ENCODE measurements at regions not wholly inside any gene's neighbourhood (a gene's known extent, or its start where the extent isn't known, plus 50 kb on each side); places are given as distances from the start of the nearest gene placed in this dataset.

DNA sequence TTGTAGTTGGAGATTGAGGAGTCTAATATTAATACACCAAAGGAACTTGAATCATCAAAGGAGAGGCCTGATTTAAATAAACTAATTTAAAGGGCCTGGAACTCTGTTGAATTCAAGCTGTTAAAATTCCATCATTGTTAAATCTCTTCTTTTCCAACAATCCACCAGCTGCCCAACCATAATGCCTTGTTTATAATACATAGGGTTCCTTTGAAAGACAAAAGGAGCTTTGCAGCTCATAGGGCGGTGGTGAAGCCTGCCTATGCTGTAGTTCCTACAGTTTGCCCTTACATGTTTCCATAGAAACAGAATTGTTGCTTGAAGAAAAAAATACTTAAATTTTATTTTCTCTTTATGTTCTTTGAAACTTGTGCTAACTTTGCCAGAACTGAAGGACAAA is 102.8 kb downstream of the GLUD2 start:
- Histone ChIP-seq H3K18ac (ENCODE audit: low read length) (no peak overlapping the region), H4K12ac (ENCODE audit: low read depth, low read length) (no peak overlapping the region), H4K8ac (ENCODE audit: low read depth, low read length) (no peak overlapping the region), H3K9me3 (ENCODE audit: insufficient read depth, low read depth, low read length) (no peaks in the 10 kb centered on the region), H3K27ac (ENCODE audit: low read depth, low read length) (no peak overlapping the region), H2BK120ac (ENCODE audit: insufficient read depth, low read length, poor library complexity) (no peak overlapping the region), H3K4me2 (ENCODE audit: low read length) (no peak overlapping the region), H2AK5ac (ENCODE audit: low read length) (no peak overlapping the region), H3K79me1 (ENCODE audit: low read length) (no peaks in the 10 kb centered on the region), H3K79me2 (ENCODE audit: control insufficient read depth, insufficient read depth, low read length, poor library complexity) (no peaks in the 10 kb centered on the region), H3K27me3 (ENCODE audit: insufficient read depth, low read length) (no peaks in the 10 kb centered on the region), H3K36me3 (ENCODE audit: control insufficient read depth in 1 of 2, insufficient read depth in 2 of 2, low read length in 2 of 2) (no peaks in the 10 kb centered on the region), H3K9ac (ENCODE audit: low read length) (no peak overlapping the region), H3K4ac (ENCODE audit: low read depth, low read length) (no peak overlapping the region), H2AFZ (ENCODE audit: insufficient read depth, low read length, poor library complexity) (no peak overlapping the region), H4K91ac (ENCODE audit: low read depth, low read length) (no peak overlapping the region), H2BK12ac (ENCODE audit: low read length) (no peak overlapping the region), H2BK5ac (ENCODE audit: low read depth, low read length, poor library complexity) (no peak overlapping the region), H3K23ac (ENCODE audit: low read length) (no peak overlapping the region), H3K4me1 (ENCODE audit: control insufficient read depth in 1 of 2, insufficient read depth in 2 of 2, low read length in 2 of 2) (no peaks in the 10 kb centered on the region), H3K14ac (ENCODE audit: low read length) (no peak overlapping the region), H3K4me3 (ENCODE audit: low read depth, low read length) (no peak overlapping the region)
- no peak for DNase-seq
- no CpG with 5 or more reads among the region's 1 CpG for WGBS (ENCODE audit: extremely low coverage, insufficient coverage, insufficient read length)

DNA sequence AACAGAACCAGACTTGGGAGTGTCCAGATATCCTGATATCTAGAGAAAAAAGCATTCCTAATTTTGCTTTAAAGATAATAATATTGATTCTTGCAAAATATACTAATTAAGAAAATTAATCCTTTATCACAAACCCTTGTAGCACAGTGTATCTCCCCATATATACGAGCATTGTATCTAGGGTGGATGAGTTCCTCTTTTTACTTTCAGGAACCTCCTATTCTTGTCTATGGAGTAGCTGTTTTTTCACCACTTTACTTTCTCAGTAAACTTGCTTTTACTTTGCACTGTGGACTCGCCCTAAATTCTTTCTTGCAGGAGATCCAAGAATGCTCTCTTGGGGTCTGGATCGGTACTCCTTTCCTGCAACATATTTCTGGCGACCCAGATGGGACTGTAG is 103.9 kb downstream of the GLUD2 start:
- Histone ChIP-seq H2BK12ac (ENCODE audit: low read length) (no peak overlapping the region), H2BK120ac (ENCODE audit: insufficient read depth, low read length, poor library complexity) (no peak overlapping the region), H3K23ac (ENCODE audit: low read length) (no peak overlapping the region), H3K79me2 (ENCODE audit: control insufficient read depth, insufficient read depth, low read length, poor library complexity) (no peaks in the 10 kb centered on the region), H3K36me3 (ENCODE audit: control insufficient read depth in 1 of 2, insufficient read depth in 2 of 2, low read length in 2 of 2) (no peaks in the 10 kb centered on the region), H4K8ac (ENCODE audit: low read depth, low read length) (no peak overlapping the region), H3K27ac (ENCODE audit: low read depth, low read length) (no peak overlapping the region), H3K9ac (ENCODE audit: low read length) (no peak overlapping the region), H3K14ac (ENCODE audit: low read length) (no peak overlapping the region), H4K12ac (ENCODE audit: low read depth, low read length) (no peak overlapping the region), H3K9me3 (ENCODE audit: insufficient read depth, low read depth, low read length) (no peaks in the 10 kb centered on the region), H3K4me1 (ENCODE audit: control insufficient read depth in 1 of 2, insufficient read depth in 2 of 2, low read length in 2 of 2) (no peaks in the 10 kb centered on the region), H3K18ac (ENCODE audit: low read length) (no peak overlapping the region), H3K4ac (ENCODE audit: low read depth, low read length) (no peak overlapping the region), H3K4me3 (ENCODE audit: low read depth, low read length) (no peak overlapping the region), H4K91ac (ENCODE audit: low read depth, low read length) (no peak overlapping the region), H2BK5ac (ENCODE audit: low read depth, low read length, poor library complexity) (no peak overlapping the region), H3K79me1 (ENCODE audit: low read length) (no peaks in the 10 kb centered on the region), H3K4me2 (ENCODE audit: low read length) (no peak overlapping the region), H3K27me3 (ENCODE audit: insufficient read depth, low read length) (no peaks in the 10 kb centered on the region), H2AFZ (ENCODE audit: insufficient read depth, low read length, poor library complexity) (no peak overlapping the region), H2AK5ac (ENCODE audit: low read length) (no peak overlapping the region)
- WGBS (ENCODE audit: extremely low coverage, insufficient coverage, insufficient read length) = no CpG with 5 or more reads among the region's 4 CpGs
- no peak for DNase-seq

DNA sequence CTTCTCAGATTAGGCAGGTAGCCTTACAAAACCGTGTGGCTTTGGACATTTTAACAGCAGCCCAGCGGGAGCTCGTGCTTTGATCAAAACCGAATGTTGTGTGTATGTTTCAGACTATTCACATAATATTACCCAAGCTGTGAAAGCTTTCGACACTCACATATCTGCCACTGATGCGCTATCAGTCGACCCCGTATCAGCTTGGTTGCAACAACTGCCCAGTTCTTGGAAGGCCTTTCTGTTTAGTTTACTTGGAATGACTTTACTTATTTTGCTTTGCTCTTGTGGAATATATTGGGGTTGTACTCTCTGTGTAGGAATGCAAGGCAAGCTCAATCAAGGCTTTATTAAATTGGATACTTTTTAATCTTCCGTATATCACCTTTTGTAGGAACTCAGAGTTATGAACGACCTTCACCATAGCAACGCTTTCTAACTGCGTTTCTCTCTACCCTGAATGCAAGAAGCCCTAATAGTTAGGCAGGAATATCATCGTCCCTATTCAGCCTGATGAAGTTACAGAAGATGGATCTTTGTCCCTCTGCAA is 107.5 kb downstream of the GLUD2 start:
- no peak overlapping the region for H3K4me2 ChIP-seq (ENCODE audit: low read length)
- no peak overlapping the region for H3K18ac ChIP-seq (ENCODE audit: low read length)
- no peak overlapping the region for H3K4ac ChIP-seq (ENCODE audit: low read depth, low read length)
- no peaks in the 10 kb centered on the region for H3K4me1 ChIP-seq (ENCODE audit: control insufficient read depth in 1 of 2, insufficient read depth in 2 of 2, low read length in 2 of 2)
- no peaks in the 10 kb centered on the region for H3K79me1 ChIP-seq (ENCODE audit: low read length)
- no peaks in the 10 kb centered on the region for H3K36me3 ChIP-seq (ENCODE audit: control insufficient read depth in 1 of 2, insufficient read depth in 2 of 2, low read length in 2 of 2)
- H3K27ac ChIP-seq (ENCODE audit: low read depth, low read length) = no peak overlapping the region
- H4K8ac ChIP-seq (ENCODE audit: low read depth, low read length) = no peak overlapping the region
- DNase-seq = peak in 1 of 2 donors; percentile 11
- H3K14ac ChIP-seq (ENCODE audit: low read length) = no peak overlapping the region
- H2BK5ac ChIP-seq (ENCODE audit: low read depth, low read length, poor library complexity) = no peak overlapping the region
- no peak overlapping the region for H2BK12ac ChIP-seq (ENCODE audit: low read length)
- H3K23ac ChIP-seq (ENCODE audit: low read length) = no peak overlapping the region
- no CpG with 5 or more reads among the region's 13 CpGs for WGBS (ENCODE audit: extremely low coverage, insufficient coverage, insufficient read length)
- no peaks in the 10 kb centered on the region for H3K79me2 ChIP-seq (ENCODE audit: control insufficient read depth, insufficient read depth, low read length, poor library complexity)
- no peak overlapping the region for H2AK5ac ChIP-seq (ENCODE audit: low read length)
- no peak overlapping the region for H2AFZ ChIP-seq (ENCODE audit: insufficient read depth, low read length, poor library complexity)
- no peak overlapping the region for H4K12ac ChIP-seq (ENCODE audit: low read depth, low read length)
- no peak overlapping the region for H3K9ac ChIP-seq (ENCODE audit: low read length)
- no peak overlapping the region for H4K91ac ChIP-seq (ENCODE audit: low read depth, low read length)
- H3K4me3 ChIP-seq (ENCODE audit: low read depth, low read length) = no peak overlapping the region
- no peaks in the 10 kb centered on the region for H3K27me3 ChIP-seq (ENCODE audit: insufficient read depth, low read length)
- H3K9me3 ChIP-seq (ENCODE audit: insufficient read depth, low read depth, low read length) = no peaks in the 10 kb centered on the region
- H2BK120ac ChIP-seq (ENCODE audit: insufficient read depth, low read length, poor library complexity) = no peak overlapping the region

DNA sequence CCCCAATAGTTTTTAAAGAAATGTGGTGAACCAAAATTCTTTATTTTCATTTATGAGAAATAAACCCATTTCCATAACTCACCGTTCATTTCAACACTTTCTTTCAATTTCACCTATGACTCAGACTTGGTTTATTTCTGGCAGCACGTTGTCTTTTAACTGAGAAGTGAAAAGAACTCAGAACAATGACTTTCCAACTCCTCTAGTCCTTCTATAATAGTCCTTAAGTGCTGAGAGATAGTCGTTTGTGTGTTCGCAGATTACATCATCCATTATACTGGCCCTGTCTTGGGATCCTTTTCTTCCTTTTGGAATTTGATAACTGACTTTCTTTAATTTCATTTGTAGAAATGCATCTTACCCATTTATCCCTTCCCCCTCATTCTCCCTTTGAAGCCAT is 113.6 kb downstream of the GLUD2 start:
- H3K9me3 ChIP-seq (ENCODE audit: insufficient read depth, low read depth, low read length) = no peaks in the 10 kb centered on the region
- no CpG with 5 or more reads among the region's 4 CpGs for WGBS (ENCODE audit: extremely low coverage, insufficient coverage, insufficient read length)
- H2BK5ac ChIP-seq (ENCODE audit: low read depth, low read length, poor library complexity) = no peak overlapping the region
- no peaks in the 10 kb centered on the region for H3K79me1 ChIP-seq (ENCODE audit: low read length)
- no peaks in the 10 kb centered on the region for H3K36me3 ChIP-seq (ENCODE audit: control insufficient read depth in 1 of 2, insufficient read depth in 2 of 2, low read length in 2 of 2)
- no peaks in the 10 kb centered on the region for H3K79me2 ChIP-seq (ENCODE audit: control insufficient read depth, insufficient read depth, low read length, poor library complexity)
- H3K4me1 ChIP-seq (ENCODE audit: control insufficient read depth in 1 of 2, insufficient read depth in 2 of 2, low read length in 2 of 2) = no peaks in the 10 kb centered on the region
- no peak overlapping the region for H3K18ac ChIP-seq (ENCODE audit: low read length)
- no peak overlapping the region for H4K91ac ChIP-seq (ENCODE audit: low read depth, low read length)
- H3K4me3 ChIP-seq (ENCODE audit: low read depth, low read length) = no peak overlapping the region
- no peaks in the 10 kb centered on the region for H3K27me3 ChIP-seq (ENCODE audit: insufficient read depth, low read length)
- H4K12ac ChIP-seq (ENCODE audit: low read depth, low read length) = no peak overlapping the region
- no peak overlapping the region for H3K9ac ChIP-seq (ENCODE audit: low read length)
- H4K8ac ChIP-seq (ENCODE audit: low read depth, low read length) = no peak overlapping the region
- no peak overlapping the region for H2BK120ac ChIP-seq (ENCODE audit: insufficient read depth, low read length, poor library complexity)
- no peak overlapping the region for H3K14ac ChIP-seq (ENCODE audit: low read length)
- DNase-seq = no peak
- no peak overlapping the region for H2AFZ ChIP-seq (ENCODE audit: insufficient read depth, low read length, poor library complexity)
- no peak overlapping the region for H2AK5ac ChIP-seq (ENCODE audit: low read length)
- no peak overlapping the region for H3K4me2 ChIP-seq (ENCODE audit: low read length)
- H3K27ac ChIP-seq (ENCODE audit: low read depth, low read length) = no peak overlapping the region
- no peak overlapping the region for H2BK12ac ChIP-seq (ENCODE audit: low read length)
- no peak overlapping the region for H3K23ac ChIP-seq (ENCODE audit: low read length)
- H3K4ac ChIP-seq (ENCODE audit: low read depth, low read length) = no peak overlapping the region
